ENCODE measurements at regions not wholly inside any gene's neighbourhood (a gene's known extent, or its start where the extent isn't known, plus 50 kb on each side); places are given as distances from the start of the nearest gene placed in this dataset.

DNA sequence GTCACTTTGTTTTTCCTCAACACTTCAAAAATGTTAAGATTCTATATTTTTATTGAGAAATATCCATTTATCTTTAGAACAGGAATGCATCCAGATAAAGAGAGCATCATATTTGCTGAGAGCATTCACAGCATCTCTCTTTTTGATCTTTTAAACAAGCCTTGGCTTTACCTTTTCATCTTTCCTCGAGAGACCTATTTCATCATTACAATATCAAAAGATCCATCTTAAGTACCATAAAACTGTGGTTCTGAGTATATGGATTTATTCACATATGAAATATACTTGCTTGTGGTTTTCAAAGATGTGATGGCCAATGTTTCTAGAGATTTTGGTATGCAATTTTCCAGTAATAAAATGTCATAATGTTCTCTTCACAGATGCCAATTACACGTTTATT lies 1140.9 kb downstream of the GATA3 start:
- Histone ChIP-seq H2AFZ (ENCODE audit: low read depth, low read length) (no peak overlapping the region), H4K20me1 (ENCODE audit: insufficient read depth, low read length) (no peaks in the 10 kb centered on the region), H3K79me2 (ENCODE audit: insufficient read depth, low read length) (no peaks in the 10 kb centered on the region), H3K4me2 (ENCODE audit: low read length) (no peak overlapping the region), H3K36me3 (ENCODE audit: insufficient read depth, low read length) (no peaks in the 10 kb centered on the region), H3K27ac (ENCODE audit: low read depth, low read length) (no peak overlapping the region), H3K4me1 (ENCODE audit: insufficient read depth, low read length) (no peaks in the 10 kb centered on the region), H3K9me3 (ENCODE audit: insufficient read depth, low read depth, low read length) (no peaks in the 10 kb centered on the region), H3K9ac (ENCODE audit: low read length) (no peak overlapping the region), H3K4me3 (ENCODE audit: insufficient read depth, low read depth, low read length) (no peak overlapping the region), H3K27me3 (ENCODE audit: insufficient read depth, low read length) (no peaks in the 10 kb centered on the region)
- FAIRE-seq (no peak), DNase-seq (ENCODE audit: low read depth) (no peak)
- Mint-ChIP-seq H3K9me3 (ENCODE audit: unreplicated experiment) (no peaks in the 10 kb centered on the region), H3K4me1 (ENCODE audit: low read depth, unreplicated experiment) (peaks cover 8% of the 10 kb centered on the region), H3K4me3 (ENCODE audit: unreplicated experiment) (no peak overlapping the region), H3K36me3 (ENCODE audit: low read depth, unreplicated experiment) (no peaks in the 10 kb centered on the region), H3K27ac (ENCODE audit: unreplicated experiment) (no peak overlapping the region), H3K27me3 (ENCODE audit: low read depth, unreplicated experiment) (no peaks in the 10 kb centered on the region)
- TF ChIP-seq, protein P1, sequence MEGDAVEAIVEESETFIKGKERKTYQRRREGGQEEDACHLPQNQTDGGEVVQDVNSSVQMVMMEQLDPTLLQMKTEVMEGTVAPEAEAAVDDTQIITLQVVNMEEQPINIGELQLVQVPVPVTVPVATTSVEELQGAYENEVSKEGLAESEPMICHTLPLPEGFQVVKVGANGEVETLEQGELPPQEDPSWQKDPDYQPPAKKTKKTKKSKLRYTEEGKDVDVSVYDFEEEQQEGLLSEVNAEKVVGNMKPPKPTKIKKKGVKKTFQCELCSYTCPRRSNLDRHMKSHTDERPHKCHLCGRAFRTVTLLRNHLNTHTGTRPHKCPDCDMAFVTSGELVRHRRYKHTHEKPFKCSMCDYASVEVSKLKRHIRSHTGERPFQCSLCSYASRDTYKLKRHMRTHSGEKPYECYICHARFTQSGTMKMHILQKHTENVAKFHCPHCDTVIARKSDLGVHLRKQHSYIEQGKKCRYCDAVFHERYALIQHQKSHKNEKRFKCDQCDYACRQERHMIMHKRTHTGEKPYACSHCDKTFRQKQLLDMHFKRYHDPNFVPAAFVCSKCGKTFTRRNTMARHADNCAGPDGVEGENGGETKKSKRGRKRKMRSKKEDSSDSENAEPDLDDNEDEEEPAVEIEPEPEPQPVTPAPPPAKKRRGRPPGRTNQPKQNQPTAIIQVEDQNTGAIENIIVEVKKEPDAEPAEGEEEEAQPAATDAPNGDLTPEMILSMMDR (IDR thresholded peaks at IDR 0.05; ENCODE audit: insufficient read depth, low read depth, low read length) = no peak
- TF ChIP-seq EZH2 (IDR thresholded peaks at IDR 0.05; ENCODE audit: insufficient read depth, low read length) = no peak

GRCh38 chr10:9198611-9199010 lies 1144.1 kb downstream of the GATA3 start:
- DNase-seq (ENCODE audit: low read depth) = peak; percentile 73
- Mint-ChIP-seq H3K27me3 (ENCODE audit: low read depth, unreplicated experiment) (no peaks in the 10 kb centered on the region), H3K27ac (ENCODE audit: unreplicated experiment) (peak overlapping the region; percentile 9)

GRCh38 chr10:9205558-9205957 lies 1151.1 kb downstream of the GATA3 start:
- TF ChIP-seq, protein P1 (IDR thresholded peaks at IDR 0.05; ENCODE audit: insufficient read depth, low read depth, low read length) = no peak
- TF ChIP-seq EZH2 (IDR thresholded peaks at IDR 0.05; ENCODE audit: insufficient read depth, low read length) = no peak
- no peaks in the 10 kb centered on the region for H3K4me1 Mint-ChIP-seq (ENCODE audit: low read depth, unreplicated experiment)
- H2AFZ ChIP-seq (ENCODE audit: low read depth, low read length) = no peak overlapping the region
- no peaks in the 10 kb centered on the region for H3K9me3 ChIP-seq (ENCODE audit: insufficient read depth, low read depth, low read length)
- no peak overlapping the region for H3K4me3 Mint-ChIP-seq (ENCODE audit: unreplicated experiment)
- H3K4me3 ChIP-seq (ENCODE audit: insufficient read depth, low read depth, low read length) = no peak overlapping the region
- no peaks in the 10 kb centered on the region for H4K20me1 ChIP-seq (ENCODE audit: insufficient read depth, low read length)
- H3K27me3 ChIP-seq (ENCODE audit: insufficient read depth, low read length) = no peaks in the 10 kb centered on the region
- H3K79me2 ChIP-seq (ENCODE audit: insufficient read depth, low read length) = no peaks in the 10 kb centered on the region
- no peaks in the 10 kb centered on the region for H3K4me1 ChIP-seq (ENCODE audit: insufficient read depth, low read length)
- H3K27ac Mint-ChIP-seq (ENCODE audit: unreplicated experiment) = no peak overlapping the region
- no peaks in the 10 kb centered on the region for H3K36me3 Mint-ChIP-seq (ENCODE audit: low read depth, unreplicated experiment)
- FAIRE-seq (no peak), DNase-seq (ENCODE audit: low read depth) (no peak)
- no peaks in the 10 kb centered on the region for H3K36me3 ChIP-seq (ENCODE audit: insufficient read depth, low read length)
- H3K9me3 Mint-ChIP-seq (ENCODE audit: unreplicated experiment) = no peaks in the 10 kb centered on the region
- no peak overlapping the region for H3K27ac ChIP-seq (ENCODE audit: low read depth, low read length)
- no peak overlapping the region for H3K9ac ChIP-seq (ENCODE audit: low read length)
- H3K4me2 ChIP-seq (ENCODE audit: low read length) = no peak overlapping the region
- no peaks in the 10 kb centered on the region for H3K27me3 Mint-ChIP-seq (ENCODE audit: low read depth, unreplicated experiment)

More at GRCh38 chr10:9198611-9199010, 1144.1 kb downstream of the GATA3 start:
- Histone ChIP-seq H4K20me1 (ENCODE audit: insufficient read depth, low read length) (no peaks in the 10 kb centered on the region), H2AFZ (ENCODE audit: low read depth, low read length) (no peak overlapping the region), H3K79me2 (ENCODE audit: insufficient read depth, low read length) (no peaks in the 10 kb centered on the region), H3K27ac (ENCODE audit: low read depth, low read length) (no peak overlapping the region), H3K27me3 (ENCODE audit: insufficient read depth, low read length) (no peaks in the 10 kb centered on the region), H3K9me3 (ENCODE audit: insufficient read depth, low read depth, low read length) (no peaks in the 10 kb centered on the region), H3K36me3 (ENCODE audit: insufficient read depth, low read length) (no peaks in the 10 kb centered on the region), H3K4me3 (ENCODE audit: insufficient read depth, low read depth, low read length) (no peak overlapping the region), H3K4me2 (ENCODE audit: low read length) (peak overlapping the region; percentile 20), H3K9ac (ENCODE audit: low read length) (no peak overlapping the region), H3K4me1 (ENCODE audit: insufficient read depth, low read length) (no peaks in the 10 kb centered on the region)
- no peaks in the 10 kb centered on the region for H3K36me3 Mint-ChIP-seq (ENCODE audit: low read depth, unreplicated experiment)
- no peak overlapping the region for H3K4me3 Mint-ChIP-seq (ENCODE audit: unreplicated experiment)
- TF ChIP-seq, protein P1 (IDR thresholded peaks at IDR 0.05; ENCODE audit: insufficient read depth, low read depth, low read length) = no peak
- TF ChIP-seq EZH2 (IDR thresholded peaks at IDR 0.05; ENCODE audit: insufficient read depth, low read length) = no peak
- peaks cover 8% of the 10 kb centered on the region for H3K4me1 Mint-ChIP-seq (ENCODE audit: low read depth, unreplicated experiment)
- FAIRE-seq = no peak
- H3K9me3 Mint-ChIP-seq (ENCODE audit: unreplicated experiment) = no peaks in the 10 kb centered on the region
